GM21825 (cell line): ENCODE measurements at regions not wholly inside any gene's neighbourhood (a gene's known extent, or its start where the extent isn't known, plus 50 kb on each side); places are given as distances from the start of the nearest gene placed in this dataset.

Source experiments
- ATAC-seq: cut with Tn5 transposase; IDR thresholded peaks from one replicate; pipeline ENCODE4 v1.9.1; 2021; ENCODE audit warnings: mild to moderate bottlenecking, moderate library complexity; ENCODE audit not compliant: unreplicated experiment

GRCh38 chr2:117500721-117501120, 313.8 kb upstream of the DDX18 start:
- no peak for ATAC-seq

GRCh38 chr2:117502121-117502520, 312.4 kb upstream of the DDX18 start:
- ATAC-seq: no peak

GRCh38 chr2:117512307-117512706, 302.2 kb upstream of the DDX18 start:
- no peak for ATAC-seq

- ATAC-seq: no peak
Measured at GRCh38 chr2:117514371-117514770, 300.1 kb upstream of the DDX18 start.

GRCh38 chr2:117519238-117519637, 295.3 kb upstream of the DDX18 start:
- no peak for ATAC-seq

GRCh38 chr2:117519721-117520120, 294.8 kb upstream of the DDX18 start:
- no peak for ATAC-seq

- ATAC-seq: no peak
Measured at GRCh38 chr2:117523267-117523666, 291.2 kb upstream of the DDX18 start.

GRCh38 chr2:117523711-117524238, 290.7 kb upstream of the DDX18 start:
- ATAC-seq: no peak

GRCh38 chr2:117536139-117536538, 278.4 kb upstream of the DDX18 start:
- ATAC-seq: no peak

GRCh38 chr2:117537032-117537431, 277.5 kb upstream of the DDX18 start:
- no peak for ATAC-seq

- no peak for ATAC-seq
Measured at GRCh38 chr2:117551858-117552257, 262.6 kb upstream of the DDX18 start.

- ATAC-seq: no peak
Measured at GRCh38 chr2:117553448-117553847, 261.0 kb upstream of the DDX18 start.

GRCh38 chr2:117555965-117556364, 258.5 kb upstream of the DDX18 start:
- ATAC-seq: no peak

- no peak for ATAC-seq
Measured at GRCh38 chr2:117557626-117558025, 256.9 kb upstream of the DDX18 start.

- ATAC-seq: no peak
Measured at GRCh38 chr2:117562654-117563053, 251.8 kb upstream of the DDX18 start.

- no peak for ATAC-seq
Measured at GRCh38 chr2:117571590-117572349, 242.7 kb upstream of the DDX18 start.

- ATAC-seq: no peak
Measured at GRCh38 chr2:117587310-117587709, 227.2 kb upstream of the DDX18 start.

- no peak for ATAC-seq
Measured at GRCh38 chr2:117603060-117603459, 211.4 kb upstream of the DDX18 start.

GRCh38 chr2:117603567-117603966, 210.9 kb upstream of the DDX18 start:
- ATAC-seq: no peak

- ATAC-seq: no peak
Measured at GRCh38 chr2:117607202-117607601, 207.3 kb upstream of the DDX18 start.

GRCh38 chr2:117613101-117613500, 201.4 kb upstream of the DDX18 start:
- ATAC-seq: no peak

GRCh38 chr2:117614296-117614695, 200.2 kb upstream of the DDX18 start:
- no peak for ATAC-seq
